A673 (cell line): ENCODE measurements at regions not wholly inside any gene's neighbourhood (a gene's known extent, or its start where the extent isn't known, plus 50 kb on each side); places are given as distances from the start of the nearest gene placed in this dataset.

Experiments
- BruUV-seq: library from RNA; stranded (reverse); fragments of 400-500 nt; replicated peaks from 2 replicates; lab custom pipeline; 2021; lab: Mats Ljungman, UMichigan
- CTCF ChIA-PET: fragments of 300-600 bp; sonication (Branson Sonifier 250); formaldehyde crosslinking; loops from one replicate; lab custom pipeline; 2022; ENCODE audit warnings: antibody characterized with exemption; lab: Charles Lee
- POLR2A ChIA-PET: fragments of 300-600 bp; sonication (Branson Sonifier 250); formaldehyde crosslinking; loops from one replicate; lab custom pipeline; 2022; ENCODE audit warnings: antibody characterized with exemption; ENCODE audit not compliant: low non-redundant PET; lab: Charles Lee
- DNase-seq: peaks from one replicate; pipeline ENCODE4 v3.0.0-alpha.2; 2015; ENCODE audit warnings: low spot score
- H3K27ac ChIP-seq: fragments of 200-600 bp; sonication (generic); 2 replicates; pipeline ENCODE4 v1.5.1; 2016; ENCODE audit warnings: mixed run types, low read depth, mild to moderate bottlenecking, mixed read lengths, antibody characterized with exemption, low read length; ENCODE audit not compliant: poor library complexity, severe bottlenecking
- H3K27me3 ChIP-seq: fragments of 200-600 bp; sonication (generic); replicated peaks from 2 replicates; pipeline ENCODE4 v1.6.1; 2017; ENCODE audit warnings: mixed run types, low read depth, mild to moderate bottlenecking, mixed read lengths, antibody characterized with exemption, low read length; ENCODE audit not compliant: insufficient read depth, poor library complexity
- H3K36me3 ChIP-seq: fragments of 200-600 bp; sonication (generic); 2 replicates; pipeline ENCODE4 v1.6.1; 2016; ENCODE audit warnings: mixed run types, mild to moderate bottlenecking, mixed read lengths, antibody characterized with exemption, low read length; ENCODE audit not compliant: insufficient read depth, poor library complexity, severe bottlenecking
- H3K4me1 ChIP-seq: fragments of 200-600 bp; sonication (generic); 2 replicates; pipeline ENCODE4 v1.6.1; 2017; ENCODE audit warnings: mixed run types, mild to moderate bottlenecking, mixed read lengths, antibody characterized with exemption, low read length; ENCODE audit not compliant: insufficient read depth, poor library complexity, severe bottlenecking
- H3K4me3 ChIP-seq: fragments of 200-600 bp; sonication (generic); 2 replicates; pipeline ENCODE4 v1.5.1; 2016; ENCODE audit warnings: low read depth, mixed run types, mild to moderate bottlenecking, mixed read lengths, low read length; ENCODE audit not compliant: poor library complexity, severe bottlenecking
- H3K9me3 ChIP-seq: fragments of 200-600 bp; sonication (generic); 2 replicates; pipeline ENCODE4 v1.6.1; 2016; ENCODE audit warnings: mixed run types, low read depth, mild to moderate bottlenecking, mixed read lengths, antibody characterized with exemption, low read length; ENCODE audit not compliant: poor library complexity, severe bottlenecking
- EZH2 ChIP-seq: fragments of 200-600 bp; sonication (generic); IDR thresholded peaks from 2 replicates; pipeline ENCODE4 v1.6.1; 2017; ENCODE audit warnings: borderline replicate concordance, low read depth, mild to moderate bottlenecking, mixed read lengths, antibody characterized with exemption, low read length; ENCODE audit not compliant: poor library complexity, severe bottlenecking
- intact Hi-C: fragments of 100-400 bp; cut with micrococcal nuclease; formaldehyde crosslinking; loops from one replicate; pipeline ENCODE4 v1.10.0; 2022; ENCODE audit not compliant: unreplicated experiment
- TF ChIP-seq, protein P1 (sequence below): fragments of 300-800, 200-600 bp; sonication (generic); conservative IDR thresholded peaks from 2 replicates; pipeline ENCODE4 v1.5.1; 2017; ENCODE audit warnings: low read depth, mild to moderate bottlenecking, antibody characterized with exemption, low read length, moderate library complexity, mixed read lengths

- DNase-seq, result no peak
- H3K36me3 ChIP-seq, result no peaks in the 10 kb centered on the region
- no peaks in the 10 kb centered on the region for H3K27me3 ChIP-seq
- no TSS peak for BruUV-seq
- H3K9me3 ChIP-seq, result no peaks in the 10 kb centered on the region
- POLR2A ChIA-PET, result interaction anchor here (0.7 kb wide), 1 partner anchor 606 kb away, joined by 6 read pairs; no protein-coding TSS in a partner anchor
- intact Hi-C loops, result no loop called here
- TF ChIP-seq, protein P1, sequence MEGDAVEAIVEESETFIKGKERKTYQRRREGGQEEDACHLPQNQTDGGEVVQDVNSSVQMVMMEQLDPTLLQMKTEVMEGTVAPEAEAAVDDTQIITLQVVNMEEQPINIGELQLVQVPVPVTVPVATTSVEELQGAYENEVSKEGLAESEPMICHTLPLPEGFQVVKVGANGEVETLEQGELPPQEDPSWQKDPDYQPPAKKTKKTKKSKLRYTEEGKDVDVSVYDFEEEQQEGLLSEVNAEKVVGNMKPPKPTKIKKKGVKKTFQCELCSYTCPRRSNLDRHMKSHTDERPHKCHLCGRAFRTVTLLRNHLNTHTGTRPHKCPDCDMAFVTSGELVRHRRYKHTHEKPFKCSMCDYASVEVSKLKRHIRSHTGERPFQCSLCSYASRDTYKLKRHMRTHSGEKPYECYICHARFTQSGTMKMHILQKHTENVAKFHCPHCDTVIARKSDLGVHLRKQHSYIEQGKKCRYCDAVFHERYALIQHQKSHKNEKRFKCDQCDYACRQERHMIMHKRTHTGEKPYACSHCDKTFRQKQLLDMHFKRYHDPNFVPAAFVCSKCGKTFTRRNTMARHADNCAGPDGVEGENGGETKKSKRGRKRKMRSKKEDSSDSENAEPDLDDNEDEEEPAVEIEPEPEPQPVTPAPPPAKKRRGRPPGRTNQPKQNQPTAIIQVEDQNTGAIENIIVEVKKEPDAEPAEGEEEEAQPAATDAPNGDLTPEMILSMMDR, result no peak
- TF ChIP-seq EZH2, result no peak
- H3K4me1 ChIP-seq, result no peaks in the 10 kb centered on the region
- CTCF ChIA-PET, result no interaction called here
- H3K4me3 ChIP-seq, result no peak overlapping the region
- H3K27ac ChIP-seq, result no peak overlapping the region
Measured at GRCh38 chr7:33722383-33723101, 182.8 kb upstream of the BMPER start.

- DNase-seq, result no peak
- Histone ChIP-seq H3K27me3 (no peaks in the 10 kb centered on the region), H3K4me1 (no peaks in the 10 kb centered on the region), H3K4me3 (no peak overlapping the region), H3K36me3 (no peaks in the 10 kb centered on the region), H3K27ac (no peak overlapping the region), H3K9me3 (no peaks in the 10 kb centered on the region)
- no peak for TF ChIP-seq EZH2
- TF ChIP-seq, protein P1, result no peak
- CTCF ChIA-PET, result no interaction called here
- BruUV-seq, result no TSS peak
- intact Hi-C loops, result no loop called here
- POLR2A ChIA-PET, result no interaction called here
Measured at GRCh38 chr7:33724201-33724600, 181.1 kb upstream of the BMPER start.

DNA sequence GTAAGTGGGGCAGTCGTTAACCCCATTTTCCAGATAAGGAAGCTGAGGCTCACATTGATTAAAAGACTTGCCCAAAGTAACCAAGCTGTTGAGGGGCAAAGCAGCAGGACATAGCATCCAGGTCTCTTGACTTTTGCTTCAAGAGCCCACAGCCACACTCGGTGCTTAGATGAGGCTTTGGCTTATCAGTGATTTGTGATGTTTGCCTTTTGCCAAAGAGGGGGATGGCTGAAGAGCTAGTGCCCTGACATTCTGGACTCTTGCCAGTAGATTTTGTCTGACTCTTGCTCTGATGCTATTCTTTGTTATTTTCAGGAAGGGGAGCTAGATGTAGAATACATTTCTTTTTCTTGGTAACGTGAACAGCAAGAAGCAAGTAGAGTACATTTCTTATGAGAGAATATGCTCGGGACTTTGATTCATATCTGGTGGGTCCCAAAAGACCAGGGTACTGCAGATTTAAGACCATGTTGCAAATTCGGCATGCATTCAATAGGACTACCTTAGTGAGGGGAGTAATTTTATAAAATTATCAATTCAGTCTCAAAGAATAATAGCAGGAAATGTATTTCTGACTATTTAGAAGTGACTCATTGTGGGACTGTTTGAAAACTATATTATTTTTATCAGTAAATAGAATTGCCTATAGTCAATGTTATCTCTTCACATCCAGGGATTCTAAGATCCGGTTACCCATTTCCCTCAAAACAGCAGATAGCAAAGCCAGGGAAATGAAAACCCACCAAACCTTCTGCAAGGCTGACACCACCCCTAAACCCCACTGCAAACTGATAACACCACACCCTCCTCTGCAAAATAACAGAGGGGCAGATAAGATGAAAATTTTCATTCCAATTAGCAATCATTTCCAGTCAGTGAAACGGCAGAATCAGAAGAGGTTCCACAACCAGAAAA is 180.0 kb upstream of the BMPER start:
- H3K4me3 ChIP-seq, result no peak overlapping the region
- no peaks in the 10 kb centered on the region for H3K4me1 ChIP-seq
- BruUV-seq, result no TSS peak
- H3K36me3 ChIP-seq, result no peaks in the 10 kb centered on the region
- H3K27me3 ChIP-seq, result no peaks in the 10 kb centered on the region
- ChIA-PET POLR2A (no interaction called here), CTCF (no interaction called here)
- intact Hi-C loops, result no loop called here
- H3K27ac ChIP-seq, result no peak overlapping the region
- no peak for DNase-seq
- no peaks in the 10 kb centered on the region for H3K9me3 ChIP-seq
- TF ChIP-seq, protein P1, result no peak
- TF ChIP-seq EZH2, result no peak
